HEK293T (cell line): ENCODE measurements at regions not wholly inside any gene's neighbourhood (a gene's known extent, or its start where the extent isn't known, plus 50 kb on each side); places are given as distances from the start of the nearest gene placed in this dataset.

Source experiments
- BHLHE40 ChIP-seq: fragments of 450-650 bp; IDR thresholded peaks from 2 replicates; pipeline ENCODE4 v1.6.1; 2016; ENCODE audit warnings: mild to moderate bottlenecking, moderate library complexity, borderline replicate concordance
- CTBP1 ChIP-seq: fragments of 450-650 bp; IDR thresholded peaks from 2 replicates; pipeline ENCODE4 v1.6.1; 2016; ENCODE audit warnings: borderline replicate concordance
- FOXK2 ChIP-seq: fragments of 450-650 bp; IDR thresholded peaks from 2 replicates; pipeline ENCODE4 v1.6.1; 2016; ENCODE audit warnings: mild to moderate bottlenecking
- FOXM1 ChIP-seq: fragments of 450-650 bp; IDR thresholded peaks from 2 replicates; pipeline ENCODE4 v1.6.1; 2017; ENCODE audit warnings: mild to moderate bottlenecking, borderline replicate concordance
- HDGF ChIP-seq: fragments of 450-650 bp; IDR thresholded peaks from 2 replicates; pipeline ENCODE4 v1.6.1; 2017; ENCODE audit warnings: antibody characterized with exemption, borderline replicate concordance
- PKNOX1 ChIP-seq: fragments of 450-650 bp; IDR thresholded peaks from 2 replicates; pipeline ENCODE4 v1.6.1; 2016
- SP1 ChIP-seq: fragments of 450-650 bp; IDR thresholded peaks from 2 replicates; pipeline ENCODE4 v1.6.1; 2017
- SUZ12 ChIP-seq: fragments of 450-650 bp; IDR thresholded peaks from 2 replicates; pipeline ENCODE4 v1.6.1; 2016; ENCODE audit warnings: mild to moderate bottlenecking

- TF ChIP-seq CTBP1 (no peak), BHLHE40 (no peak), PKNOX1 (no peak), SUZ12 (no peak), SP1 (no peak), FOXM1 (no peak), HDGF (no peak), FOXK2 (no peak)
These were observed 164.3 kb upstream of the SOX4 start for GRCh38 chr6:21429291-21429690.
